ENCODE measurements at regions not wholly inside any gene's neighbourhood (a gene's known extent, or its start where the extent isn't known, plus 50 kb on each side); places are given as distances from the start of the nearest gene placed in this dataset.

GRCh38 chr3:40969341-40969740, 230.0 kb upstream of the CTNNB1 start:
- no peak for DNase-seq

DNA sequence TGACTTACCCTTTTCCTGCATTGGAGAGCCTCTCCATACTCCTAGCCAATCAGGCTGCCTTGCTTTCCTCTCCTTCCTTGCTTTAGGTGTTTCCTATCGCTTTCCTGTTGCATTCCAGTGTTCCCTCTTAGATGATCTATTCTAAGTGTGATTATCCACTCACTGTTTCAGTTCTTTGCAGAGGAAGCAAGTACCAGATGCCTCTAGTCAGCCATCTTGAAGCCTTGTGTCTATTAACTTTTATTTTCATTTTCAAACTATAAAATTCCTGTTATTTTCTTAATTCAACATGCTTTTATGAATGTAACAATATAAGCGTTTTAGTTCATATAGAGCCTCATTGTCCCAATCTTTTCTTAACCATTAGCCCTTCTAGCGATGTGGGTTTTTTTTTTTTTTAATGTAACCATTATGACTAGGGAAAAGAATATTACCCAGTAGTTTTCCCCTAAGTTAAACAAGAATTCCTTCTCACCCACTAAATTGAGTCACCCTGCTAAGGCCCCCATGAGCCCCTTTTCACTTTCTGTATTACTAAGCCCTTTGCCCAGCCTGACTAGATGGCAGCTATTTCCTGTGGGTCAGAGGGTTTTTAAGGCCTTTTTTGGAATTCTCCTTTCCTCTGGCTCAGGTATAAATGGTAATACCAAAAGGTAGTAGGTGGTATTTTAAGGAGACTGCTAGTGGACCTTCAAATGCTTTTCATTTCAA, 229.4 kb upstream of the CTNNB1 start:
- no peak for DNase-seq

GRCh38 chr3:40971191-40972168, 227.8 kb upstream of the CTNNB1 start:
- peak; percentile 39 for DNase-seq

- no peak for DNase-seq
These were observed 227.0 kb upstream of the CTNNB1 start for GRCh38 chr3:40972350-40972749.

GRCh38 chr3:40973141-40973540, 226.2 kb upstream of the CTNNB1 start:
- DNase-seq, result no peak

GRCh38 chr3:40975711-40976121, 223.6 kb upstream of the CTNNB1 start:
- DNase-seq, result no peak

- no peak for DNase-seq
These were observed 223.1 kb upstream of the CTNNB1 start for GRCh38 chr3:40976241-40976640.

DNA sequence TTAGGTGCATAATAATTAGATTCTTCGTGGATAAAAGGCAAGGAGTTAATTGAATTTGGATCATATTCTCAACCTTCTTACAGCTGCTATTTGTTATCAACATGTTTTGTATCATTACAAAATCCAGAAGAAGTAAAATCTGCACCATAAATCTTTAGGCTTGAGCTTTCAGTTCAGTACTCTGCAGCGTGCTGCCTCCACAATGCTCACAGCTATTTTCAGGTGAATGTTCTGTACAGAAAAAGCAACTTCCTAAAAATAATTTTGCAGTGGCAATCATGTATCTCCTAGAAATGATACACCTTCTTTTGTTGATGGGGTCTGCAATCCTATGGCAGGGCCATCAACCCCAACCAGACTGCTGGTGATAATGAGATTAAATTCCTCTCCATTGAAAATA, 220.9 kb upstream of the CTNNB1 start:
- no peak for DNase-seq

GRCh38 chr3:40979962-40980361, 219.3 kb upstream of the CTNNB1 start:
- no peak for DNase-seq

GRCh38 chr3:40980467-40980866, 218.8 kb upstream of the CTNNB1 start:
- DNase-seq, result no peak

- DNase-seq, result no peak
These were observed 214.1 kb upstream of the CTNNB1 start for GRCh38 chr3:40985195-40985594.

GRCh38 chr3:40988468-40988867, 210.8 kb upstream of the CTNNB1 start:
- DNase-seq, result no peak

- no peak for DNase-seq
These were observed 209.9 kb upstream of the CTNNB1 start for GRCh38 chr3:40989141-40990061.

DNA sequence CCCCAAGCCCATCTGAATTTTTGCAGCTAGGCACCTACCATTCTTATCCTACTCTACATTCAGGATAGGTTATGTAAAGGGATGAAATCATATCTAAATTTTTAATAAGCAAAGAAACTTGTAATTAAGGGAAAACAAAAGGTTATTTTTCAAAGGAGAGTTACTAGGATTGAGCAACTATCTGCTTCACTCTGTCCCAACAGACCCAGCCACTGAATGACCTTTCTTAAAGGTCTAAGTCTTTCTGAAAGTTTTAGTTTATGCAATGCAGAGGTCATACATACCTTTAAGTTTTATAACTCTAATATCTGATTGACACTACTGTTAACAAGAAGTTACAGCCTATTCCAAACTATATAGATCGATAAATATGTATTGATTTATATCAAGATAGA, 209.2 kb upstream of the CTNNB1 start:
- DNase-seq, result no peak

DNA sequence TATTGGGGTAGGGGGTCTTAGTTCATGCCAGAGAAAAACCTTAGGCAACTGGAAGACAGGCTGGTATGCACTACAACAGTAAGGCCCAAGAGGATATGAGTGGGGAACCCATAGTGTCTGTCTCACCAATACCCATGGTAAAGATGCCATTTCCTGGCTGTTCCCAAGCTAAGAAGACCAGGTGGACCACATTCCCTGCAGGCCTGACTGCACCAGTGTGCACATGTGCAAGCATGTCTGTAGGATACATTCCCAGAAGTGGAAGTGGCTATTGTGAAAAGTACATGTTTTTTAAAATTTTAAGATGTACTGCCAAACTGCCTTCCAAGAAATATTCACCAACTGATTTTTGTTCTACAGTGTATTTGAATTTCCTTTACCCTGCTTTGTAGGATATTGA, 207.3 kb upstream of the CTNNB1 start:
- DNase-seq, result no peak

- no peak for DNase-seq
These were observed 204.7 kb upstream of the CTNNB1 start for GRCh38 chr3:40994611-40995010.

DNA sequence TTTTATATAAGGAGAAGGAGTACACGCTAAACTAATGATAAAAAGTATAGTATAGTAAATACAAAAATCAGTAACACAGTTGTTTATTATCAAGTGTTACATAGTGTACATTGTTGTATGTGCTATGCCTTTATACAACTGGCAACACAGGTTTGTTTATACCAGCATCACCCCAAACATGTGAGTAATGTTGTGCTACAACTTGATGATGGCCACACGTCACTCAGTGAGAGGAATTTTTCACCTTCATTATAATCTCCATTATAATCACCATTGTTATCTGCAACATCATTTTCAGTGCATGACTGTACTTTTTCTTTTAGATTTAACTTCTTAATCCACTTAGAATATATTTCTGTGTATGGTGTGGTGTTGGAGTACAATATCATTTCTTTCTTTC, 204.0 kb upstream of the CTNNB1 start:
- no peak for DNase-seq

GRCh38 chr3:40996382-40996781, 202.9 kb upstream of the CTNNB1 start:
- no peak for DNase-seq

GRCh38 chr3:40996827-40997710, 202.2 kb upstream of the CTNNB1 start:
- DNase-seq, result no peak

GRCh38 chr3:40997711-40998519, 201.4 kb upstream of the CTNNB1 start:
- DNase-seq, result no peak

DNA sequence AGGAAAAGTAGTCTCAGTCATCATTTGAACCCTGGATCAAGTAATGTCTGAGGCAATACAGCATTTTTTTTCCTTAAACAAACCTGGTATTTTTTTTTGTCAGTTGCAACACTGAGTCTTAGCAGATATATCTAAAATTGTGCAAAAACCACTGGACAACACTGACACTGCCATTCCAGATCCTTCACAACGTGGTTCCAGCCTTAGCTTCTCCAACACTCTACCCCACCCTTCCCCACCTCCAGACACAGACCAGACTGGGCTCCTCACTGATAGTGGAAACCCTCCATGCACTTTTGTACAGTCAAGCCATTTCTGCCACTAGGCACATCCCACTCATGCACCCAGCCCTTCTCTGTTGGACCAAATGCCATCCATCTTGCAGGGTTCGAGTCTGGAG, 199.6 kb upstream of the CTNNB1 start:
- DNase-seq, result no peak

Data from CD4-positive, alpha-beta T cell treated with Interleukin-17A for 1 hour (primary cell).